SK-N-MC (cell line): ENCODE measurements at regions not wholly inside any gene's neighbourhood (a gene's known extent, or its start where the extent isn't known, plus 50 kb on each side); places are given as distances from the start of the nearest gene placed in this dataset.

Experiments
- EZH2 ChIP-seq: fragments of 200-600 bp; sonication (generic); IDR thresholded peaks from one replicate; pipeline ENCODE4 v1.6.1; 2017; ENCODE audit warnings: antibody characterized with exemption
- POLR2AphosphoS5 ChIP-seq: IDR thresholded peaks from 2 replicates; pipeline ENCODE4 v1.6.1; 2012; ENCODE audit warnings: mild to moderate bottlenecking, low read depth, low read length, borderline replicate concordance

DNA sequence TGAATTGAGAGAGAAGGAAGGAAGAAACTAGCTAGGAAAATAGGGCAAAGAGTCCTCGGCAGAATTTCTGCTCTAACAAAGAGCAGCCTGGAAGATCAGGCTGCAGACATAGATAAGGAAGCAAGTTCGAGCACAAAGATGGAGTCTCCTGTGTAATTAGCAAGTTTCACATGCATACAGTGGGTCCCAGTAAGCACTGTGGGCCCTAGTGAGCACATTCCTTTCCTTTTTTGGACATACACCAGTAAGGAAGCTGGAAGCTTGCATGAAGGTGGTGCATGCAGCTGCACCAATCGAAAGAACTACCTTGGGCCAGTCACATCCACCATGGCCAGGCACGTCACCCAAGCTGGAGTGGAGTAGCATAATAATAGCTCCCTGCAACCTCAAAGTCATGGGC is 109.7 kb downstream of the NOL4 start:
- TF ChIP-seq POLR2AphosphoS5 (no peak), EZH2 (no peak)
